ENCODE measurements at regions not wholly inside any gene's neighbourhood (a gene's known extent, or its start where the extent isn't known, plus 50 kb on each side); places are given as distances from the start of the nearest gene placed in this dataset.

DNA sequence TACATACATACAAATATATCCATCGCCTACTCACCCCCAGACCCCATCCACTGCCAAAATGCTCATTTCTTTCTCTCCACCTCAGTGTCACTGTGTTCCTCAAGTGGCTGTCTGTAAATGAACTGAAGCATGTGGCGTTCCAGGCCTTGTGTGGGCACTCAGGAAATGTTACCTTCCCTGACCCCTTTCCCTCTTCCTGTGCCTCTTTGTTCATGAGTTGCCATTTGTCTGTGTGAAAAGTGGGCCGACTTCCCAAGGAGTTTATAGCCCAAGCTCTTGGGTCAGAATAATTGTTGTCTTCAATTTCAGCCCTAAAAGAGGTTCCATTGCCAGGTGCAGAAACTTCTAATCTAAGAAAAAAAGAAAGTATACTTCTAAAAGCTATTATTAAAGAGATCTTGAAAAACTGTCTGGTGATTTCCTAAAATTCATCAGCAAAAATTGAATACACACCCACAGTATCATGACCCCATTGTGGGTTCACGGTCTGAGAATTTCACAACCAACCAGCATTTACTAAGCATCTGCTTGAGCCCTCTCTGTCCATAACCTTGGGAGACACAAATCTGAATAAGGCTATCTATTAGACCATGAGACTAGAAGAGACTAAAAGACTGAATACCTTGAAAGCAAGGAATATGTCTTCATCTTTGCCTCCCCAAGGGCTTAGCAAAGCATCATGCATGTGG is 201.4 kb upstream of the EEA1 start:
- DNase-seq (ENCODE audit: low read depth in 4 of 4, low spot score in 1 of 4): no peak

DNA sequence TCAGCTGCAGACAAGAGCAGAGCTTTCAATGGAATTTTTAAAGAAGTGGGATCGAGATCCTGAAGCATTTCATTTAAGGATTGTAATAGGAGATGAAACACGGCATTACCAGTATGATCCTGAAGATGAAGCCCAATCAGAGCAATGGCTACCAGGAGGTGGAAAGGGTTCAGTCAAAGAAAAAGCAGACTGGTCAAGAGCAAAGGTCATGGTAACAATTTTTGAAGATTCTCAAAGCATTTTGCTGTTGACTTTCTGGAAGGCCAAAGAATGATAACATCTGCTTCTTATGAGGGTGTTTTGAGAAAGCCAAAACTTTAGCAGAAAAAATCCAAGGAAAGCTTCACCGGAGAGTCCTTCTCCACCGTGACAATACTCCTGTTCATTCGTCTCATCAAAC is 204.3 kb upstream of the EEA1 start:
- DNase-seq (ENCODE audit: low read depth in 4 of 4, low spot score in 1 of 4): no peak

DNA sequence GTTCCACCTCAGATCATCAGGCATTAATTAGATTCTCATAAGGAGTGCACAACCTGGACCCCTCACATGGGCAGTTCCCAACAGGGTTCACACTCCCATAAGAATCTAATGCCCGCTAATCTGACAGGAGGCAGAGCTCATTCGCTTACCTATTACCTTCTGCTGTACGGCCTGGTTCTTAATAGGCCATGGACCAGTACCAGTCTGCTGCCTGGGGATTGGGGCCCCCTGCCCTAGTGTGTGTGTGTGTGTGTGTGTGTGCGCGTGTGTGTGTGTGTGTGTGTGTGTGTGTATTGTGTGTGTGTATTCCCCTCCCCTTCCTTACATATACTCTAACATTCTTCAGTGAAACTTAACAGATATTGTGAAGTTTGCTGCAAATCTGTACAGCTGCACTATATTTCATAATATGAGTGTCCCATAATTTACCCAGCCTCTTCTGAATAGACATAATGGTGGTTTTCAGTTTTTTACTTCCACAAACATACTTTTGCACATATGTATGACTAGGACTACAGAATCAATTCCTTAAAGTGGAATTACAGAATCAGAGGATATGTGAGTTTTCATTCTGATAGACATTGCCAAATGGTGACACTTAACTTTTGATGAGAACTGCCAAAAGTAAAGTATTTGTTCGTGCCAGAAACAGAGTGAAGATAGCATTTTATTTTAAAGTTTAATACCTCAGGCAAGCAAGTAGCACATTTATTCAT is 205.2 kb upstream of the EEA1 start:
- DNase-seq (ENCODE audit: low read depth in 4 of 4, low spot score in 1 of 4): no peak

DNA sequence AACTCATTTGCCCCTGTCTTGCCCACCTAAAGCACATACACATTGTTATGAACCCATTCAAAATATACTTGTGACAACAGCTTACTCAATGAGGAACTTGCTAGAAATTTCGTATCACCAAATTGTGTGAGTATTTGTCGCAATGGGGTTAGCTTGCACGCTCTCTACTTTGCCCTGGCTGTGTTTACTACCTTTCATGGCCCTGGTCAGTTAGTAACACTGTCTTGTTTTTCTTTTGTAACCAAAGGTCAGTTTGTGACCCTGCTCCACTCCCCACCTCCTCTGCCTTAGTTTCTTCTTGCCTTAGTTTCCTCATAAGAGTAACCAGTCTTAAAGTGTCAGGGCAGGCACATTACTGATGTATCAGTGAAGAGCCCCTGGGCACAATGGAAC is 205.8 kb upstream of the EEA1 start:
- DNase-seq (ENCODE audit: low read depth in 4 of 4, low spot score in 1 of 4): no peak

GRCh38 chr12:93135286-93136239 is 206.5 kb upstream of the EEA1 start:
- DNase-seq (ENCODE audit: low read depth in 4 of 4, low spot score in 1 of 4): no peak

GRCh38 chr12:93136253-93137055 is 207.4 kb upstream of the EEA1 start:
- no peak for DNase-seq (ENCODE audit: low read depth in 4 of 4, low spot score in 1 of 4)

DNA sequence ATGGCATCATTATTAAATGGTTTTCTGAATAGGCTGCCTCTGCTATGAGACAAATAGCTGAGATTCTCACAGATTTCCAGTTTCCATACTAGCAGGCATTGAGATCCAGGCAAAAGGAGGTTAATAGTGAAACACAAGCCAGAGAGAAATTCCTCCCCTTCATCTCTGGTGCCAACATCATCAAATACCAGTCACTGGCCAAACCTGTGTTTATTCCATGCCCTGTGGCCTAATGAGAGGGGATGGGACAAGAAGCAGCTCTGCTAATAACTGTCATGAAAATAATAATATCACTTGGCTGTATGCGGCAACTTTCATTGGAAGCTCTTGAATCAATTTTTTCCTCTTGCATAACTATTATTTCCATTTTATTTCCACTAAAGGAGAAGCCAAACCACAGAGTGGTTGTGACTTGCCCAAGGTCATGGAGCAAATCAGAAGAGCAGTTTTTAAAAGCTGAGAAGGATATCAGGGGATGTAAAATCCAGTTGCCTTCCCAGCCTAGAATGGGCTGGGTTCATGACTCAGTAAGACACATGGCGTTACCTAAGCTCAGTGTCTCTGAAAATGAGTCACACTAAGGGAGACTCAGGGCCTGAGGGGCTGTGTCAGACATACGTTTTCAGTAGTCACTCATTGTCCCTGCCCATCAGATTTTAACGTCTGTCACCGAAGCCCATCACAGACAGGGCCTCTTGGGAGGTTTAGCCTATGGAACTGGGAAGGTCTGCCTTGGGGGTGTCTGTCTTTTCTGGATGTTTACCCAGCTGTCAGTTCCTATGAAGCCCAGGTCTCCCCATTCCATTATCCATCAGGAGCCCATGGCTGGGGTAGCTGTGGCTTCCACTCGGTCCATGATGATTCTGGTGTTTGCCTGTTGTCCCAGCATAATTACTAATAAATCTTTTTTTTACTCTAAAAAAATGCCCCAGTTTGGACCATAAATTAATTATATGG is 208.8 kb upstream of the EEA1 start:
- no peak for DNase-seq (ENCODE audit: low read depth in 4 of 4, low spot score in 1 of 4)

DNA sequence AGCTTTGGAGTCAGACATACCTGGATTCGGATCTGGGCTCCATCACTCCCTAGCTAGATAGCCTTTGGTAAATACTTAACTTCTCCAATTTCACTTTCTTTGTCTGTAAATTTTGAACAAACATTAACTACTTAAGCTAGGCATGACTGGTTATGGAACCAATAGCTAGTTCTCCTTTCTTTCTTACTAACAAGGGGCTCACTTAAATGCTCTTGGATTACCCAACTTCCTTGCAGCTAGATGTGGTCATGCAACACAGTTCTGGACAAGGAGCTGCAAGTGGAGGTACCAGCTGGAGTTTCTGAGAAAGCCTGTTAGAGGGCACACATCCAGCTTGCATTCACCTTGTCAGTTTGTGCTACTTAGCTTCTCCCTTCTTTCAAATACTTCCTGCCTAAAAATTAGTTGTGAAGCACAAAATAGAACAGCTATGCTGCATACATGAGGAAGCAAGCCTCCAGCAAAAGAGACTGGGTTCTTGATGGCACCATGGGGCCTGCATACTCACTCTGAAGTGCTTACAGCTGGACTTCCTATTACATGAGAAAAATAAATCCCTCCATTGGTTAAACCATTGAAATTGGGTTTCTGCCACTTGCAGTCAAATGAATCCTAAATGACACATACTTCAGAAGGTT is 210.1 kb upstream of the EEA1 start:
- no peak for DNase-seq (ENCODE audit: low read depth in 4 of 4, low spot score in 1 of 4)

DNA sequence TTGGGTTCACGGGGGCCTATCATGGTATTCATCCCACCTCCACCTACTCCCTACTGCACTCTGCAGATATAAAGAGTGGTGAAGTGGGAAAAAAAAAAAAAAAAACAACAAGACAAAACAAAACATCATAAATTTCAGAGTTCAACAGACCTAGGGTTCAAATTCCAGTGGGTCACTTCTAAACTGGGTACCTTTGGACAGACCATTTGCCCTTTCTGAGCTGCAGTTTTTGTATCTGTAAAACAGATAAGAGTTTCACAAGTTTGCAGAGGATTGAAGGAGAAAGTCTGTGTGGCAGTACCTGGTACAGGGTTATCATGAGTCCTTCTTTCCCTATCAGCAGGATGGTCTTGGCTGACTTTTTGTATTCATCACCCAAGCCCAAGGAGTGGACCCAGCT is 211.2 kb upstream of the EEA1 start:
- DNase-seq (ENCODE audit: low read depth in 4 of 4, low spot score in 1 of 4): no peak

DNA sequence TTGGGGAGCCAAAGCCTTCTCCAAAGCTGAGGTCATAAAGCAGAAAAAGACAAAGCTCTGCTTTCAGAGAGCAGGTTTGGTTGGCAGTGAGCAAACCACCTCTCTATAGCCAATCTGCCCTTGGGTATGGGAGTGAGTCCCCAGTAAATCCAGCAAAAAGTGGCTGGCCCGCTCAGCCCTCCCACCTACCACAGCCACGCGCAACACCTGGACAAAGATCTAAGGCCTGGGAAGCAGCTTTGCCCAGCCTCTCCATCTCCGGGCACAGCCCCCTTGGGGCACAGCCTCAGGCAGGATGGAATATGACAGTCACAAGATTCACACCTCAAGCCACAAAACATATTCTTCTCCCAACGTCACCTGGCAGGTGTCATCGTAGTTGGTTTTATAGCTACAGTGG is 211.7 kb upstream of the EEA1 start:
- no peak for DNase-seq (ENCODE audit: low read depth in 4 of 4, low spot score in 1 of 4)

DNA sequence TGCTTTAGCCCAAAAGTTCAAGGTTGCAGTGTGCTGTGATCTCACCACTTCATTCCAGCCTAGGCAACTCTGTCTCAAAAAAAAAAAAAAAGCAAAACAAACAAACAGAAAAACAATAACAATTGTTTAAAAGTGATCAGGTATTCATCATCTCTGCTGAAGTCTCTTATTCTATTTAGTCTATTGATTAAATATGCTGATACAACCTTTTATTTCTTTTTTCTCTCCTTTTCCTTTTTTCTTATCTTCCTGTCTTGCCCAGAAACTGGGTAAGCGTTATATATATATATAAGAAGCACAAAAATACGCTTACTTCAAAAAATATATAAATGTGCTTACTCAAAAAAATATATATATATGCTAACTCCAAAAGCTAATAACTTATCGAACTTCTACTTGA is 213.8 kb upstream of the EEA1 start:
- DNase-seq (ENCODE audit: low read depth in 4 of 4, low spot score in 1 of 4): no peak

GRCh38 chr12:93144109-93144508 is 215.0 kb upstream of the EEA1 start:
- DNase-seq (ENCODE audit: low read depth in 4 of 4, low spot score in 1 of 4): no peak

DNA sequence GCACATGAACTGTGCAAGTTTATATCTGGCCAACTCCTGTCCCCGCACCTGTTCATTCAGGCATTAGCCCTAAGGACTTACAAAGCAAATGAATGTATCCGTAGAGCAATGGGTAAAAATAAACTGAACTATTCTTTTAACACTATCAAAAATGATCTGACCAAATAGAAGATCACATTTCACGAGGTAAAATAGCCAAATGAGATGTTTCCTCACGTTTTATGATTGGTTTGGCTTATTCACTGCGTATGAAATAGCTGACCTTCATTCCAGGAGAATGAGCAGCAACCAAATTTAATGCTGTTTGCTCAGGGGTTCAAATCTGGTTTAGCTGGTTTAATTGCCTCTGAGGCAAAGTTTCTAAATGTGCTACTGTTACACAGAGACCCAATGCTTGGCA is 216.0 kb upstream of the EEA1 start:
- DNase-seq (ENCODE audit: low read depth in 4 of 4, low spot score in 1 of 4): no peak

DNA sequence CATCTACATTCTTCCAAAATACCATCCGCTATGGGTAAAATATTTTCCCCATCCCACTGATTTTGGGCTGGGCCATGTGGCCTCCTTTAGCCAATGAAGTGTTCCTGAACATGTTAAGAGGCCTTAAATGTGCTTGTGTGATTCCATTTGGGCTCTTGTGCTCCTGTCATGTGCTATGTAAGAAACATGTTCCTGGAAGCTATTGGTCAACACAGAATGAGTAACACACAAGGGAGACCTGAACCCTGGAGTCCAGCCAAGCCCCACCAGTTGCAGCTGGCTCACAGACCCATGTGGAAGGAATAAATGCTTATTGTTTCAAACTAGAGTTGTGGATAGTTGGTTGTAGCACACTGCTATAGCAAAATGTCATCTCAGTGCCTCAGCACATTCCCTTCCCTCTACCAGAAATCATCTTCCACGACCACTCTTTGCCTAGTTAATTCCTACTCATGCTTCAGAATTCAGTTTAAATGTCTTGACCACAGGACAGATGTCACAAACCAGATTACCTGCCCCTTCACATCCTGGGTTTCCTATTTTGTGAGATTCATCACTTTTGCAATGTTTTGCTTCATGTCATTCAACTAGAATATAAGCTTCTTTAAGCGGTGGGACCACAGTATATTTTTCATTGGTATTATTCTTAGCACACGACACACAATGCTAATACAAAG is 217.3 kb upstream of the EEA1 start:
- DNase-seq (ENCODE audit: low read depth in 4 of 4, low spot score in 1 of 4): no peak

GRCh38 chr12:93146970-93147369 is 217.9 kb upstream of the EEA1 start:
- DNase-seq (ENCODE audit: low read depth in 4 of 4, low spot score in 1 of 4): no peak

- DNase-seq (ENCODE audit: low read depth in 4 of 4, low spot score in 1 of 4): no peak
These were observed 219.3 kb upstream of the EEA1 start for GRCh38 chr12:93148412-93148811.

DNA sequence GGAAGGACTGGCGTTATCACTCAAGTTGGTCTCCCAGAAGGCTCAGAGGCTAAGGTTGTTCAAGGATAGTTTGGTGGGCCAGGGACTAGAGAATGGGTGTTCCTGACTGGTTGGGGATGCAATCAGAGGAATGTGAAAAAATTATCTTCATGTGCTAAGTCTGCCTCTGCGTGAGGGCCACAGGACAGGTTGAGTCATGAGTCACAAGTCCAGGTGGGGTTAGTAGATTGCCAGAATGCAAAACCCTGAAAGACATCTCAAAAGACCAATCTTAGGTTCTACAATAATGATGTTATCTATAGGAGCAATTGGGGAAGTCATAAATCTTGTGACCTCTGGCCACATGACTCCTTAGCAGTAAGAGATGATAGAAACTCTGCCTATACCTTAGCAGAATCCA is 220.1 kb upstream of the EEA1 start:
- no peak for DNase-seq (ENCODE audit: low read depth in 4 of 4, low spot score in 1 of 4)

DNA sequence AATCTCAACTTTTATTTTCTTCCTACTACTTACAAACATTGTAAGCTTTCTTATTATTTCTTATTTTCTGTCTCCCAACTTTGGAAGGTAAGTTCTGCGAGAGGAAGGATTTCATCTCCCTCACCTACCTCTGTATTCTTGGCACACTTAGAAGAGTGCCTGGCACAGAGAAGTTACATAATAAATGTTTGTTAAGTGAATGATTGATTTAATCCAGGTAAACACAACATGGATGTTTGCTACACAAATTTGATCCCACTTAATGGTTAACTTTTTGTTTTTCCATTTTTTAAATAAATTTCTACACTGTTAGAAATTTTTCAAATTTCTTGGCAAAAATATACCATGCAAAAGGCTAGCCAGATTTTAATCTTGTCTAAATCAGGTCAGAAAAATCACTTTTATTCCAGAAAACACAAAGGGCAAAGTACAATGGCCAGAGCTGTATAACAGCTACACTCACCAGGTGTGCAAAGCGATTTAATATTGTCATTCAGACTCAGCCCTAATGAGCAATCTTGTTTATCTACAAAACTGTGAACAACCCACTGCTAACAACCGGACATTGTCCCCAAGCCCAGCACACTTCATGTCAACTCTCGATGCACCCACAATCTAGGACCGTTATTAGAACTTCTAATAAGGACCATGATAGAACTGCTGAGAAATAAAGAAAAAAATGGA is 222.1 kb upstream of the EEA1 start:
- no peak for DNase-seq (ENCODE audit: low read depth in 4 of 4, low spot score in 1 of 4)
